ENCODE measurements at regions not wholly inside any gene's neighbourhood (a gene's known extent, or its start where the extent isn't known, plus 50 kb on each side); places are given as distances from the start of the nearest gene placed in this dataset.

DNA sequence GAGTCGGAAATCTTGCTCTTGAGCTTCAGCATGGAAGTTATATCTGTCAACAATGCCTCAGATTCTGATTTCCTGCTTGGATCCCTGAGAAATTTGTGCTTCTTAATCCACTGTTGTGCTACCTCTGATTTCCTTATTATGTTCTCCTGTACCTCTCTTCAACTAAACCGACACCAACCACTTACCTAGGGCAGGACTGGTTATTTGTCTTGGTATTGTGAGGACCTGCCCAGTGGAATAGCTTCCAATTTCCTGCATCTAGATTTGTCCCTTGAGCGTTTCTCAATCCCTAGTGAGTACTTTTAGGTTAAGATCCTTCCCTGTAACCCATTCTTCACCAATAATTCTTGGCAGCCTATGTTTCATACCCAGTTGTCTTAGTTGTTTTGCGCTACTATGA lies 720.5 kb upstream of the ZNF385D start:
- in situ Hi-C loops (cut with MboI; ENCODE audit: low sequenced_read_pairs, unreplicated experiment): no loop called here
- TF ChIP-seq, protein P1, sequence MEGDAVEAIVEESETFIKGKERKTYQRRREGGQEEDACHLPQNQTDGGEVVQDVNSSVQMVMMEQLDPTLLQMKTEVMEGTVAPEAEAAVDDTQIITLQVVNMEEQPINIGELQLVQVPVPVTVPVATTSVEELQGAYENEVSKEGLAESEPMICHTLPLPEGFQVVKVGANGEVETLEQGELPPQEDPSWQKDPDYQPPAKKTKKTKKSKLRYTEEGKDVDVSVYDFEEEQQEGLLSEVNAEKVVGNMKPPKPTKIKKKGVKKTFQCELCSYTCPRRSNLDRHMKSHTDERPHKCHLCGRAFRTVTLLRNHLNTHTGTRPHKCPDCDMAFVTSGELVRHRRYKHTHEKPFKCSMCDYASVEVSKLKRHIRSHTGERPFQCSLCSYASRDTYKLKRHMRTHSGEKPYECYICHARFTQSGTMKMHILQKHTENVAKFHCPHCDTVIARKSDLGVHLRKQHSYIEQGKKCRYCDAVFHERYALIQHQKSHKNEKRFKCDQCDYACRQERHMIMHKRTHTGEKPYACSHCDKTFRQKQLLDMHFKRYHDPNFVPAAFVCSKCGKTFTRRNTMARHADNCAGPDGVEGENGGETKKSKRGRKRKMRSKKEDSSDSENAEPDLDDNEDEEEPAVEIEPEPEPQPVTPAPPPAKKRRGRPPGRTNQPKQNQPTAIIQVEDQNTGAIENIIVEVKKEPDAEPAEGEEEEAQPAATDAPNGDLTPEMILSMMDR (IDR thresholded peaks at IDR 0.05; ENCODE audit: borderline replicate concordance, control extremely low read depth, extremely low read depth, insufficient read depth, missing control alignments): no peak
- DNase-seq (ENCODE audit: low spot score): no peak

DNA sequence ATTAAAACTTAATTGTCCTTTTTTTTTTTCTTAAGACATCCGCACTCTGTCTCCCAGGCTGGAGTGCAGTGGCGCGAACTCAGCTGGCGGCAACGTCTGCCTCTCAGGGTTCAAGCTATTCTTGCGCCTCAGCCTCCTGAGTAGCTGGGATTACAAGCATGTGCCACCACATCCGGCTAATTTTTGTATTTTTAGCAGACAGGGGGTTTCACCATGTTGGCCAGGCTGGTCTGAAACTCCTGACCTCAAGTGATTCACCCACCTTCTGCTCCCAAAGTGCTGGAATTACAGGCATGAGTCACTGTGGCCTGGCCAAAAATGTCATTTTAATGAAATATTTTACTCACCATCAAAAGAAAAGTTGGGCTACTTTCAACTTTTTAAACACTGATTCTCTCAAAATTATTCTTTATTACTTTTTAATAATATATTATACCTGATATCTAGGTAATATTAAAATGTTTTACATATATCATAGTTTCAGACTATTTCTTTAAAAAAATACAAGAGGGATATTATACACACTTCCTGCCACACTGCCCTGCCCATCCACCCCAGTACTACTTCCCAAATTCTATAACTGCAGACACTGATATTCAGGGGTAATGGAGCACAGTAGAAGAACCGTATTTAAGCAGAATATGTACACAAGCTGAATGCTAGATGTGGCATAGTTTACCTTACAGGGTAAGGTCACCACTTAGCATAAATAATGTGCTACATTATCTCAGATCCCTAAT lies 723.9 kb upstream of the ZNF385D start:
- in situ Hi-C loops (cut with MboI; ENCODE audit: low sequenced_read_pairs, unreplicated experiment): no loop called here
- DNase-seq (ENCODE audit: low spot score): no peak

DNA sequence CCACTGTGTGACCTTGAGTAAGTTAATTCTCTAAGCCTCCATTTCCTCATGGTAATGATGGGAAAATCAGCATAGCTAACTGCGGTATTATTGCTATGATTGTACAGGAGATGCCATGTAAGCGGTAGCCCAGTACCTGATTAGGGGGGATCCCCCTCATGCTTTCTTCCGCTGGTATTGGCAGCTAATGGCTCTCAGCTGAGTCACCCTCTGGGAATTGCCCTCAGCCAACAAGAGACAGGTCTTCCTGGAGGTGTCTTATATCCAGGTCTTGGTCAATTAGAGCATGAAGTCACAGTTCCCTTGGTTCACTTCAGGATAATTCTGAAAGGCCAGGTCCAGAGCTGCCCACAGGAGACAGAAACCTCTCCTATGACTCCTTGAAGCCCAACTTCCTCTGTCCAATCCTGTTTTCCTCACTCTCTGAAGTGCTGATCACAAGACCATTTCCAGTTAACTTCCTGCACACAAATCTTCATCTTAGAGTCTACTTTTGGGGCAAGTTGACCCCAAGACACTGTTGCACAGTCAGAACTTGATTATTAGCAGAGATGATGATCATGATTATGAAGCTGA lies 724.7 kb upstream of the ZNF385D start:
- no peak for DNase-seq (ENCODE audit: low spot score)
- TF ChIP-seq, protein P1 (IDR thresholded peaks at IDR 0.05; ENCODE audit: borderline replicate concordance, control extremely low read depth, extremely low read depth, insufficient read depth, missing control alignments): no peak
- in situ Hi-C loops (cut with MboI; ENCODE audit: low sequenced_read_pairs, unreplicated experiment): no loop called here

More for the DNA sequence above, 723.9 kb upstream of the ZNF385D start:
- TF ChIP-seq, protein P1 (IDR thresholded peaks at IDR 0.05; ENCODE audit: borderline replicate concordance, control extremely low read depth, extremely low read depth, insufficient read depth, missing control alignments): no peak

DNA sequence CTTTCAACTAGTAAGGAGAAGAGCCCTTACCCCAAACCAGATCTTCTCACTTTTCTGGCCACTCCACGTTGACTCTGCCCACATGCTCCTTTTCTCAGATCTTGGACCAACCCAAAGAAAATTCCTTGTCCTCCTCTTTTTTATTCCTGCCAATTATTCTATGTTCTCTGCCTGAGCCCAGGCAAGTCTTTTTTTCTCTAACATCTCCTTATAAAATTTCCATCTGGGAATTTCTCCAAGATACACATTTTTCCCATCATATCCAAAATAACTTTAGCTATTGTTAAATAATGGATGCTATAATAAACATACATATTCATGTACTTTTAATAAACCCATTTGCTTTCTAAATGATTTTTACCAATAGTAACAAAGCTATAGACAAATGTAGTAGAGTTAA lies 726.0 kb upstream of the ZNF385D start:
- TF ChIP-seq, protein P1 (IDR thresholded peaks at IDR 0.05; ENCODE audit: borderline replicate concordance, control extremely low read depth, extremely low read depth, insufficient read depth, missing control alignments): no peak
- DNase-seq (ENCODE audit: low spot score): no peak
- in situ Hi-C loops (cut with MboI; ENCODE audit: low sequenced_read_pairs, unreplicated experiment): no loop called here

DNA sequence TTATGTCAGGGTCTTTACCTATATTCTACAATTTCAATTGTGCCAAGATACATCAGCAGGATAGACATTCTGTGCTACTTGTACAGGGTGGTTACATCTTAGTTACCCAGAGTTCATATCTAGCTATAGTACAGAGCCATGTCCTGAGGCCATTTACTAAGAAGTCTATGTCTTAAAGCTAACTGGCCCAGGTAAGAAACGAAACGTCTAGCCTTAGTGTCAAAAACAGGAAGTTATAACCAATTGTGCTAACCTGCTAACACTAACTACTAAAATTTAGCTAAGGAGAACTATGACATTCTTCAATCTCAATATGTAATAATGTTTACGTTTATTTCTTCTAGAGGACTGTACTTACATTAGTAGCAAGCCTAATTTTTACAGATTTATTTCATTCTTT lies 717.2 kb upstream of the UBE2E2 start:
- TF ChIP-seq, protein P1 (IDR thresholded peaks at IDR 0.05; ENCODE audit: borderline replicate concordance, control extremely low read depth, extremely low read depth, insufficient read depth, missing control alignments): no peak
- DNase-seq (ENCODE audit: low spot score): no peak
- in situ Hi-C loops (cut with MboI; ENCODE audit: low sequenced_read_pairs, unreplicated experiment): no loop called here

DNA sequence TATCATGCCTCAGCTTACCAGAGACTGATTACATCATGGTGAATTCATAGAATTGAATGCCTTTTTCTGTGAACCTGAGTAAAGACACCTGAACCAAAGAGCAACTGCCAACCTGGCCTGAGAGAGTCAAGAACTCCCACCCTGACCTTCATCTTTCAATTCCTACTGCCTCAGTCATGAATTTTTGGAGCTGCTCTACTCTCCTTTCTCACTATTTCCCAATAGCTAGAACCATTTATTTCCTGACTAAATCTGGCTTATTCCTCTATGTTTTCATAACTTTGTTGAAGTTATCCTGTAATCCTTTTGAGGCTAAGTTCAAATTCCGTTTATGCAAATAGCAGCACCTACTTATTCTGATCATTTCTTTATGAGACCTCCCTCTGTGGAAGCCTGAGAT lies 712.4 kb upstream of the UBE2E2 start:
- TF ChIP-seq, protein P1 (IDR thresholded peaks at IDR 0.05; ENCODE audit: borderline replicate concordance, control extremely low read depth, extremely low read depth, insufficient read depth, missing control alignments): no peak
- no peak for DNase-seq (ENCODE audit: low spot score)
- in situ Hi-C loops (cut with MboI; ENCODE audit: low sequenced_read_pairs, unreplicated experiment): no loop called here

Data from GM13976 (cell line).